GM18951 (cell line): ENCODE measurements at regions not wholly inside any gene's neighbourhood (a gene's known extent, or its start where the extent isn't known, plus 50 kb on each side); places are given as distances from the start of the nearest gene placed in this dataset.

Source experiments
- POLR2A ChIP-seq: IDR thresholded peaks from 4 replicates; pipeline ENCODE4 v1.6.1; 2011; ENCODE audit warnings: mild to moderate bottlenecking; ENCODE audit not compliant: insufficient read length, insufficient read depth; ENCODE audit errors: extremely low read depth
- in situ Hi-C: fragments of 300-500 bp; cut with MboI; formaldehyde crosslinking; loops from one replicate; pipeline ENCODE4 v1.12.0; 2022; ENCODE audit warnings: low sequenced_read_pairs, mixed read lengths, inconsistent platforms; ENCODE audit not compliant: unreplicated experiment

GRCh38 chr3:168834558-168834957 lies 738.8 kb upstream of the GOLIM4 start:
- in situ Hi-C loops = loop anchor here (25.0 kb wide), 1 partner anchor 322 kb away; no protein-coding TSS in a partner anchor
- no peak for TF ChIP-seq POLR2A

- in situ Hi-C loops = loop anchor here (25.0 kb wide), 1 partner anchor 317 kb away; no protein-coding TSS in a partner anchor
- TF ChIP-seq POLR2A = no peak
These were observed 733.2 kb upstream of the GOLIM4 start for GRCh38 chr3:168828943-168829342.

GRCh38 chr3:168828536-168828935 lies 732.8 kb upstream of the GOLIM4 start:
- TF ChIP-seq POLR2A = no peak
- in situ Hi-C loops = loop anchor here (25.0 kb wide), 1 partner anchor 316 kb away; no protein-coding TSS in a partner anchor

GRCh38 chr3:168828014-168828413 lies 732.3 kb upstream of the GOLIM4 start:
- no peak for TF ChIP-seq POLR2A
- in situ Hi-C loops = loop anchor here (25.0 kb wide), 1 partner anchor 316 kb away; no protein-coding TSS in a partner anchor

GRCh38 chr3:168824107-168824506 lies 728.4 kb upstream of the GOLIM4 start:
- no peak for TF ChIP-seq POLR2A
- in situ Hi-C loops = no loop called here

- no peak for TF ChIP-seq POLR2A
- in situ Hi-C loops = no loop called here
These were observed 727.7 kb upstream of the GOLIM4 start for GRCh38 chr3:168823466-168823865.

DNA sequence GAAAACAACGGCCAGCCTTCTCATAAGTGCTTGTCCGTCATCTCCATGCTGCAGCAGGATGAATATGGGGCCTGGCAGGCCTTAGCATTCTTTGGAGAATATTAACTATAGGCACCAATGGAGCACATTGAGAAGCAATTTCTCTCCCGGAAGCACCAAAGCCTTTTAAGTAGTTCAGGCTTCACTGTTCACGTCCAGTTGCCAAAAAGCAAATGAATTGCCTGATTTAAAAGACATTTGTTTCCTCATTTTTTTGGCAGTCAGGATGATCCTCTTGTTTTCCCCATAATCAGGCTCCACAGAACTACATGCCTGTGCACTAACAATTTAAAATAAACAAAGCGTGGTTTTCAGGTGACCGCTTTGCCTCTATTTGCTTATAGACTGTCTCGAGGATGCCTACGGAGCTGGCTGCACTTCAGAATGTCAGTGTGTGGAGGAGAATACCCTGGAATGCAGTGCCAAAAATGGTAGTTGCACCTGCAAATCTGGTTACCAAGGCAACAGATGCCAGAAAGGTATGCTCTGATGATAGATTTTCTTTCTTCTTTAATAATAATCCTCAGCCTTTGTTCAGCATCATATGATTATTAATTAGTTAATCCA lies 725.2 kb upstream of the GOLIM4 start:
- in situ Hi-C loops = no loop called here
- no peak for TF ChIP-seq POLR2A

DNA sequence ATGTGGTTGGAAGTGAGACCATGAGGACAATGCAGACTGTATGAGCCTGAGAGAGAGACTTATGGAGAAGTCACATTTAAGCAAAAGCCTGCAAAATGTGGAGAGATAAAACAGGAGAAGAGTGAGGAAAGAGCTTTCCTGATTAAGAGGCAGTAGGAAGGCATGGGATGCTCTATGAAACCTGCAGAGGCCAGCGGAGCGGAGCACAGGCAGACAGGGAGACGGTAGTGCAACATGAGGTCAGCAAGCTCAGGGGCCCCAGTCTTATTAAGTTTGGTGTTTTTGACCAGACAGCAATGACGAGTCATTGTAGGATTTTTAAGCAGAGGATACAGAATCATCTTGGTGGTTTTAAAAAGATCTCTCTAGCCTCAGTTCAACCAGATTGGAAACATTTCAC lies 721.5 kb upstream of the GOLIM4 start:
- in situ Hi-C loops = no loop called here
- TF ChIP-seq POLR2A = no peak

- in situ Hi-C loops = no loop called here
- TF ChIP-seq POLR2A = no peak
These were observed 720.2 kb upstream of the GOLIM4 start for GRCh38 chr3:168815946-168816345.

- in situ Hi-C loops = no loop called here
- TF ChIP-seq POLR2A = no peak
These were observed 717.6 kb upstream of the GOLIM4 start for GRCh38 chr3:168813225-168813802.

DNA sequence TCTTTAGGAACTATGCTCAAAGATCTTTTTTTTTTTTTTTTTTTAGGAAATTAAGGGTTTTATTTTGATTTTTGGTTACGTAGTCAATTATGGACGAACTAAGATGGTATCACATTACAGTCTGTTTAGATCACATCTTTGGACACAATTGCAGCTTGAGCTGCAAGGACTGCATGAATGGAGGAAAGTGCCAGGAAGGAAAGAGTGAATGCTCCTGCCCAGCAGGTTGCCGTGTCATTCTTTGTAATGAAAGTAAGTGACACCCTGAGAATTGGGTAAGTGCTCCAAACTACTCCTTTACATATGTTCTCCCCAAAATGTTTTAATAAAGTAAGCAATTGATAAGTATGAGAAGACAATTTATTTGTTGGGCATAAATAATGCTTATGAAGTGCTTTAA lies 716.5 kb upstream of the GOLIM4 start:
- no peak for TF ChIP-seq POLR2A
- in situ Hi-C loops = no loop called here

DNA sequence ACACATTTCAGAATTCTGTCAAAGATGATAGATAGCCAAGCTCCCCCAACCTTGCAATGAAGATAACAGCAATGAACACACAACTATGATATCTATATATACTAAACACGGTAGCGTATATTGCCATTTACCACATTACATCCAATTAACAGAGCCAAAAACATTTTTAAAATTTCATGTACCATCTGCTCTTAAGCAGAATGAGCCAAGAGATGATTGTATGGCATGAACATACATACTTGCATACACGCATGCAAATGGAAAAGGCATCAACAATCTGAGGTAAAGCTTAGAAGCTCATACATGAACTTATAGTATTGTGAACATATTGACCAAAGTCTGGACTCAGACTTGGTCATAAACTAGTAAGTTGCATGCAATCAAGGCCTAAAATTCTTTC lies 712.9 kb upstream of the GOLIM4 start:
- in situ Hi-C loops = no loop called here
- TF ChIP-seq POLR2A = no peak

DNA sequence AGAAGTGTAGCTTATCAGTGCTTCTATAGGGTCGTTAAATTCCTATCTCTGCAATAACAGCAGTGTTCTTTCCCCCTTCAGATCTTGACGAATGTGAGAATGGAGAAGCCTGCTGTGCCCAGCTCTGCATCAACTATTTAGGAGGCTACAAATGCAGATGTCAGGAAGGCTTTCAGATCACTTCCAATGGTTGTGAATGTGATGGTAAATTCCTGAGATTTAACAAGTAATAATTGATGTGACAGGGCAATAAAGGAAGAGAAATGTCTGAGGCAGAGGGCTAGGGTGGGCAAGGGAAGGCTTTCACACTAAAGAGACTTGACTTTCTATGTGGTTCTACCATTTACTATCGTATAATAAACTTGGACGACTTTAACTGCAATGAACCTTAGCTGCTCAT lies 711.7 kb upstream of the GOLIM4 start:
- no peak for TF ChIP-seq POLR2A
- in situ Hi-C loops = no loop called here

DNA sequence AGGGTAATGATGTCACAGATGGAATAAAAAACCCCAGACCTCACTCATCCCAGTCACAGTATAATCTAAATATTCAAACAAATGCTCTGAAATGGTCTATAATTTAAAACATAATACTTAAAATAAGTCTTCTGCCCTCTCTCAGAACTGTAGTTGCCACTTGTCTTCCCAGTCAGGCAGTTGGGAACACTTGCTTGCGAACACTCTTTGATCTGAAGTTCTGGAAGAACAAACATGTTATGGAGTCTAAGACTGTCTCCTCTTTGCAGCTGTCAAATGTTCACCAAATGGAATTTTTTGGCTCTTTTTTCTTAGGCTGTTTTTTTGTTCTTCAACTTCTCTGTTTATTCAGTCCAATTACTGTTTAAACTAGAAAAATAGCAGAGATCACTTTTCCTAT lies 711.1 kb upstream of the GOLIM4 start:
- TF ChIP-seq POLR2A = no peak
- in situ Hi-C loops = no loop called here
